HG02642 (cell line): ENCODE measurements at regions not wholly inside any gene's neighbourhood (a gene's known extent, or its start where the extent isn't known, plus 50 kb on each side); places are given as distances from the start of the nearest gene placed in this dataset.

Experiments
- ATAC-seq: cut with Tn5 transposase; IDR thresholded peaks from one replicate; pipeline ENCODE4 v1.9.1; 2021; ENCODE audit warnings: mild to moderate bottlenecking; ENCODE audit not compliant: unreplicated experiment, poor library complexity

- ATAC-seq = no peak
Observed at GRCh38 chr6:24069526-24069925, 56.5 kb upstream of the NRSN1 start.

GRCh38 chr6:24072038-24072746 lies 53.8 kb upstream of the NRSN1 start:
- no peak for ATAC-seq

GRCh38 chr6:24076011-24076410 lies 50.0 kb upstream of the NRSN1 start:
- ATAC-seq = no peak
